GM20000 (cell line): ENCODE measurements at regions not wholly inside any gene's neighbourhood (a gene's known extent, or its start where the extent isn't known, plus 50 kb on each side); places are given as distances from the start of the nearest gene placed in this dataset.

Experiments used
- DNase-seq: peaks from one replicate; pipeline ENCODE4 v3.0.0; 2012; ENCODE audit warnings: low spot score
- CTCF ChIP-seq: IDR thresholded peaks from 2 replicates; pipeline ENCODE4 v1.5.1; 2012; ENCODE audit warnings: mild to moderate bottlenecking, control low read depth; ENCODE audit errors: extremely low read depth, missing control alignments

DNA sequence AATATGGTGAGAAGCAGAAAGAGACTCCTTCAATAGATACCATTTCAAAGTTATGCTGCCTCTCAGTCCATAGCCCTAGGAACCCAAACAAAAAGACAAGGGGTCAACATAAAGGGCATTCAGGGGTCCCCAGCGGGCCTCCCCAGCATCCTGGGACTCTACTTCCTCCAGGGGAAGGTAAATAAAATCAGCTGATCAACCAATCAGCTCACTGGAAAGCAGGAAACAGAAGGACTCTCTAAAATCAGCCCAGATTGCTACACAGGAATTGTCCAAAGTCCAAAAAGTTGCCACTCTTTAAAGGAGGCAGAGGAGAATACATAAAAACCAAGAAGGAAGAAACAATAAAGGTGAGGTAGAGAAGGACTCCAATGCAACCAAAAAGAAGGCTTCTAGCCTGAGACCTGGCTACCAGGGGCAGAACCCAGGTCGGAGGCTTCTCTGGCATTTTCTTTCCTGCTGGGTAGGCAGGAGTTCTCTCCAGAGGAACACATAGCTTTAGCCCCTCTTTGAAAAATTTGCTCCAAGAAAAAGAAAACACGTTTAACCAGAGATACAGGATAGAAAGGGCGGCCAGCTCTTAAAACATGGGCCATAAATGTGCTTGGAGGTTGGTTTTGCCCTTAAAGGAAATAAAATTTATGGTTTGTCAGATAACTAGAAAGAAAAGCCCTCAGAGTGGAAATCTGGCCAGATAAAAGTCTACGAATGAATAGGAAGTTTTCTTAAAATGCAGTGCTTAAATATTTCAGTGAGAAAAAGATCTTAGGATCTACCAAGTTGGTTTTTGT, 404.6 kb downstream of the SOX9 start:
- TF ChIP-seq CTCF, result no peak
- DNase-seq, result no peak

DNA sequence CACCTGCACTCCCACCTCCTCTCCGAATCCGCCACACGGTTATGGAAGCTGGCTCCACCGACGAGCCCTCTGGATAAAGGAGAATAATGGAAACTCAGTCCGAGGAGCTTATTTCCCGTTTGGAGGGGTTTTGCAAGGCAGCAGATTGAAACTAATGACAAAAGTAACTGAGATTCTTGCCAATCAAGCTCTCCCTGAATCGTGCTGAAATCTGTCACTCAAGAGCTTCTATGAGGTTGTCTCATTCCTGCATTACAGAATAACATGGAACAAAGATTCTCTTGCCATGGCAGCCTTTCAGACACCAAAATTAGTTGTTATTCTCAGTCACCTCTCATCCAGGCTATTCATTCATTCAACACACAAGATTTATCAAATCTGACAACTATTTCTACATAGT, 405.9 kb downstream of the SOX9 start:
- no peak for TF ChIP-seq CTCF
- no peak for DNase-seq

GRCh38 chr17:72527789-72528188, 407.0 kb downstream of the SOX9 start:
- no peak for DNase-seq
- no peak for TF ChIP-seq CTCF

- no peak for TF ChIP-seq CTCF
- DNase-seq, result no peak
Observed at GRCh38 chr17:72528683-72529082, 407.9 kb downstream of the SOX9 start.

DNA sequence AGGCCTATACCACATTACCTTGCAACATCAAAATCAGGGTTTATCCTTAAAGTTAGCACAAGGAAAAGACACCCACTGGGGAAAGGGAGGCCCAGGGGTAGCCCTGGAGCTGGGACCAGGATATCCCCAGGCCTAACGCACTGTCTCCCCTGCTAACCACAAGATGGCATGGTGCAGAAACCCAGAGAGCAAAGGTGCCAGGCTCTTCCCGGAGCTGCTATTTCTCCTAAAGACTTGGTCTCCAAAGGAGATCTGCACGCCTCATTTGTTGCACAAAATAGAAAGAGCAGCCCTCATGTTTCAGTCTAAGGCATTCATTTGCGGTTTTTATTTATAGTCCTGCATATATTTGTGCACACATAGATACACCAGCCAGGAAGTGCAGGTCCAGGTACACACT, 408.6 kb downstream of the SOX9 start:
- no peak for DNase-seq
- TF ChIP-seq CTCF, result no peak

DNA sequence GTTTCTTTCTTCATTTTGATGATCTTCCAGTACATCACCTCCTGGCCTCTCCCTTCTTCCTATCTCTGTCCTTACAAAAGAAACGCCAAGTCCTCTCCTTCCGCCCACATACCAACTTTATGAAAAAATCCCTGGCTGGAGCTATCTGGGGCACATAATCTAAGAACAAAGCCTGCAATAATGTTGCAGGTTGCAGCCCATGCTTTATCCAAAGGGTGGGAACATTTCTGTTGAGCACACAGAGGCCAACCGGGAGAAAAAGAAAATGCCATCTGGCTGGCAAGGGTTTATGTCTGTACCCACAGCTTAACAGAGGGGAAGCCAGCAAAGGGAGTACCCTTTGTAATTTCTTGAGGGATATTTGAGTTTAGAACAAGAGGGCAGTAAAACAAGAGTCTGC, 409.6 kb downstream of the SOX9 start:
- DNase-seq, result no peak
- no peak for TF ChIP-seq CTCF

DNA sequence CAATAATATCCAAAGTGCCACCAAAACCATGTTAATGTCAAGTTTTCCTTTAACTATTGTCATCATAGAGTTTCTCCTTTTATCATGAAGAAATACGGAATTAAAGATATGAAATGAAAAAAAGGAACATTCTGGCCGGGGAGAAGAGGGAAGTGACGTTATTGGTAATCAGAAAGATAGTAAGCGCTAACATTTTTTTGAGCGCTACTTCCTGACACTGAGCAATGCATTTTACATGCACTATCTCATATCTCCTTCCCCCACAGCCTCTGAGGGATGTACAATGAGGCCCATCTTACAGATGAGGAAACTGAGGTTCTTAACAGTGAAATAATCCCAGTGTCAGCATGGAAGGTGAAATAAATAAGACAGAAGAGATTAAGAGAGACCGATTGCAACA, 410.9 kb downstream of the SOX9 start:
- DNase-seq, result no peak
- TF ChIP-seq CTCF, result no peak
